ENCODE measurements at regions not wholly inside any gene's neighbourhood (a gene's known extent, or its start where the extent isn't known, plus 50 kb on each side); places are given as distances from the start of the nearest gene placed in this dataset.

- DNase-seq (ENCODE audit: low read depth, low spot score) (no peak), FAIRE-seq (no peak), ATAC-seq (no peak)
- TF ChIP-seq CUX1 (IDR thresholded peaks at IDR 0.05; ENCODE audit: insufficient replicate concordance, low read depth, low read length): no peak
- TF ChIP-seq POLR2AphosphoS5 (IDR thresholded peaks at IDR 0.05; ENCODE audit: low read length): no peak
- no peak for TF ChIP-seq ELK1 (IDR thresholded peaks at IDR 0.05; ENCODE audit: low read depth, low read length)
- TF ChIP-seq PBX3 (IDR thresholded peaks at IDR 0.05; ENCODE audit: insufficient replicate concordance, low read depth, low read length): no peak
- TF ChIP-seq RFX5 (IDR thresholded peaks at IDR 0.05; ENCODE audit: low read depth, low read length): no peak
- TF ChIP-seq ZNF384 (IDR thresholded peaks at IDR 0.05; ENCODE audit: borderline replicate concordance, low read depth, low read length): no peak
- no peak for TF ChIP-seq MLLT1 (IDR thresholded peaks at IDR 0.05)
- TF ChIP-seq IKZF1 (conservative IDR thresholded peaks at IDR 0.05): no peak
- no peak for TF ChIP-seq BCL11A (IDR thresholded peaks at IDR 0.05; ENCODE audit: low read depth, low read length)
- no peak for TF ChIP-seq PKNOX1 (IDR thresholded peaks at IDR 0.05)
- no peak for TF ChIP-seq ESRRA (IDR thresholded peaks at IDR 0.05; ENCODE audit: low read length)
- TF ChIP-seq SRF (IDR thresholded peaks at IDR 0.05; ENCODE audit: low read depth in 2 of 2, low read length in 2 of 2): no peak
- no peak for TF ChIP-seq TBL1XR1 (IDR thresholded peaks at IDR 0.05; ENCODE audit: low read depth, low read length)
- TF ChIP-seq USF1 (IDR thresholded peaks at IDR 0.05; ENCODE audit: borderline replicate concordance, extremely low read length, insufficient read depth, low read depth, low read length): no peak
- Histone ChIP-seq H3K9me3 (replicated peaks; ENCODE audit: control insufficient read depth, insufficient read depth, low read length) (no peaks in the 10 kb centered on the region), H4K20me1 (ENCODE audit: control insufficient read depth, insufficient read depth) (no peaks in the 10 kb centered on the region), H2AFZ (ENCODE audit: control insufficient read depth, low read depth, low read length) (no peak overlapping the region), H3K4me3 (no peak overlapping the region), H3K79me2 (ENCODE audit: control insufficient read depth, insufficient read depth, low read length) (no peaks in the 10 kb centered on the region), H3K36me3 (ENCODE audit: control insufficient read depth in 2 of 2, insufficient read depth in 2 of 2, low read length in 1 of 2) (no peaks in the 10 kb centered on the region), H3K27me3 (replicated peaks in 1 of 2; ENCODE audit: control insufficient read depth in 2 of 2, insufficient read depth in 2 of 2, low read length in 1 of 2) (no peaks in the 10 kb centered on the region), H3K9ac (ENCODE audit: control insufficient read depth, insufficient read depth, low read length) (no peak overlapping the region), H3K4me2 (ENCODE audit: control insufficient read depth, insufficient read depth) (no peak overlapping the region), H3K4me1 (ENCODE audit: control insufficient read depth, insufficient read depth, low read length) (no peaks in the 10 kb centered on the region), H3K27ac (ENCODE audit: control insufficient read depth, insufficient read depth) (no peak overlapping the region)
- SMC1A ChIA-PET (ENCODE audit: uncharacterized antibody, unreplicated experiment): interaction anchor here (0.6 kb wide), 1 partner anchor 552 kb away, joined by 4 read pairs; no protein-coding TSS in a partner anchor
- in situ Hi-C loops (cut with MboI): no loop called here
- CTCF ChIA-PET: no interaction called here
- intact Hi-C loops (cut with micrococcal nuclease; ENCODE audit: unreplicated experiment): no loop called here
- POLR2A ChIA-PET: no interaction called here
- BruUV-seq (replicated peaks): no TSS peak
- RAD21 ChIA-PET (ENCODE audit: unreplicated experiment): no interaction called here
- 29% methylated on average over 2 of the region's 3 CpGs for WGBS (ENCODE audit: insufficient coverage, insufficient replicate concordance, low lambda C conversion rate, missing lambda C conversion rate)
Observed at GRCh38 chr17:6314311-6314710, 120.6 kb downstream of the AIPL1 start.
